ENCODE measurements at regions not wholly inside any gene's neighbourhood (a gene's known extent, or its start where the extent isn't known, plus 50 kb on each side); places are given as distances from the start of the nearest gene placed in this dataset.

- no peak for DNase-seq
These were observed 50.0 kb upstream of the RNU6ATAC start for GRCh38 chr9:134214386-134214765.

DNA sequence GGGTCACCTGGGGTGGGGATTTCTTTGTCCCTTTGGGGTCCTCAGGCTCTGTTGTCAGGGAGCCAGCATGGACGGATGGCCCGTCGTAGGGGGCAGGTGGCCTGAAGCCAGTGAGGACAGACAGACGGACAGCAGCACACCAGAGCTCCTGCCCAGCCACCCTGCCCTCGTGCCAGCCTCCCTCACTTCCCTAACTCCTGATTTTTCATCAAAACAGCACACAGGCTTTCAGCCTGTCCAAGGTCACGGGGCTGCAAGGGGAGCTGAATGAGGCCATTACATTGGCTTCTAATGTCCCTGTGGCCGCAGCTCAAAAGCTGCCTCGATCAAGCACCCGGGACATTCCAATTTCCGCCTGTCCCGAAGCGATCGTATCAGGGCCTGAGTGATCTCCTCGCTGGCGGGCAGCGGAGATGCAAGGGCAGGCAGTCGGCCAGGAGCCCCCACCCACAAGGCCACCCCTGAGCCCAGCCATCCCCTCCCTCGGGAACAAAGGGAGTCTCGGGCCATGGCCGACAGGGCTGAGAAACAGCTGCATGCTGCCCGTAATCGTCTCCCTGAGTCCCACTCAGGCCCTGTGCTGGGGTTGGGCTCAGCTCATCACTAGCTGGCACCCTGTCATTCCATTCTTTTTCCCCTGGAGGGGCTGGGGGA, 50.5 kb upstream of the RNU6ATAC start:
- DNase-seq, result no peak

- DNase-seq, result peak; percentile 72
These were observed 51.0 kb upstream of the RNU6ATAC start for GRCh38 chr9:134215420-134215698.

GRCh38 chr9:134215699-134216448, 51.5 kb upstream of the RNU6ATAC start:
- DNase-seq, result peak; percentile 80

DNA sequence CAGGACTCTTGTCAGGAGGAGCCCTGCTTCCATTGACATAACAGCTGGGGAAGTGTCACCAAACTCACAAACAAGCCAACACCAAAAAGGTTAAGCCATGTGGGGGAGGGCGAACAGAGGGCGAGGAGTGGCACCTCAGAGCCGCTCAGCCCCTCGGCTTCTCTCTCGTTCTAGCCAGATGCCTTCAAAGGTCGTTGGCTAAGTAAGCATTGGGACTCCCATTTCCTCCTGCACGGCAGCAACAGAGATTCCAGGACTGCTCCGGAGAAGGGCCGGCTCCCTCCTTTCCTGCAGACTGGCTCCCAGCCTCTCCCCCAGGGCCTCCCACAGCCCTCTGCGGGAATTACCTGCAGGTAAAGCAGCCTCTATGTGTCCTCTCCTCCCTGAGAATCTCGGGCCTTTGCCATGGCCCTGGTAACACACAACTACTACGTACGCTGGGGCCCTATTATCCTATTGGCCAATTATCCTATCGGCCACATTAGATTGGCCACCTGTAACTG, 52.1 kb upstream of the RNU6ATAC start:
- DNase-seq, result no peak

DNA sequence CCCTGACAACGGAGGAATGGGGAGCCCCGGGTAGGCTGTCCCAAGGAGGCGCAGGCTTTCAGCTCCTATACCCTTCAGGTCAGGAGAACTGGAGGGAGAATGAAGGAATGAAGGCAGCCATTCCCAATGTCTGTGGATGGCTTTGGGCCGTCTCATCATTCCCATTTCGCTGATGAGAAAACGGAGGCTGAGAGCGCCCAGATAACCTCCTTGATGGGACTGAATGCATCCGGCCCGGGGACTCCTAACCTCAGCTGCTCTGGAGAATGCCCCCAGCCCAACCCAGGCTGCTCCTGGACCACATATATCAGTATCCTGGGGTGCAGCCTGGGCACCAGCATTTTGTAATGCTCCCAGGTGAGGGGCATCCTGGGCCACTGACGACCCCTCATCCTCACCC, 52.6 kb upstream of the RNU6ATAC start:
- no peak for DNase-seq

DNA sequence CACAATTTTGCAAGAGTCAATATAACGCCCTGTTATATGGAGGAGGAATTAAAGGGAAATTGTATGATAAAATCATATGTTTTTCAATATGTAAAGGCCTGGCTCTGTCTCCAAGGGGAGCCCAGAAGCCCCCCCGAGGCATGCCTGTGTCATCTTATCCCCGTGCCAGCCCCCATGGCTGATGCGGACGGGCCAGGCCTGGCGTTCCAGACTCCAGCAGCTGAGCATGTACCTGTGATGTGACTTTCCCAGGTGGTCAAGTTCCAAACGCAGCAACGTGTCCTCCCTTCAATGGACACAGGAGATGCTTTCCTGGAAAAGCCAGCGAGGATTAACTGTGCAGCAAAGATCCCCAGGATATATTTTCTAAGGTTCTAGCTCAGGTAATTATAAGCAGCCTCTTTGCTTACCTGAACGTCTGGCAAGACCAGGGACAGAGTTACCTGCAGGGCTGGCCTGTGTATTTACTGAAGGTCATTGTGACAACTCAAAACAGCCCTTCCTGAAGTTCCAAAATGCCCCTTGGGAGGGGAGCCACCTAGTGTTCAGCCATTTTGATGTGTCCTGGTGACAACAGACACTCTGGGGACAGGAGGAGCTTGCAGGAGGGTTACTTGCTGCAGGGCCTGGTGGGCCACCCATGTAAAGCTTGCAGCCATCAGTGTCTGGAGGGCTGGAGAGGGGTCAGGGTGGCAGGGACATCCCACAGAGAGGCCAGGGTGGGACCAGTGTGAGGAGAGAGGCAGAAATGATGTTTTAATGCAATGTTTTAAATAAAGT, 53.3 kb upstream of the RNU6ATAC start:
- no peak for DNase-seq

DNA sequence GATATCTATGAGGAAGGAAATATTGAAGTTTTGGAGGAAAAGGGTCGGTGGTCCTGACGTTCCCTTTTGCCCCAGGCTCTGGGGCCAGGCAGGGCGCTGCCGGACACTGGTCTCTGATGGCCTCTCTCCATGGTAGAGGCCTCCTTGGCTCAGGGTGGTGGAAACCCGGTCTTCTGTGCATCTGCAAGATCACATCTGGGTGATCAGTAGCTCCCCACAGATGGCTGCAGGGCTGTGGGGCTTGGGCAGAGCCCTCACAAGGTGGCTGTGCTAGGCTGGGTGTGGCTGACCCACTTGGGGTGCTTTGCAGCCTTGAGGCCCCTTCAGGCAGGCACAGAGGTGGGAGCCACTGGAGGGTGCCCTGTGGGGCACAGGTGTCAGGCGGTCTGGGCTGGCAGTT, 53.9 kb upstream of the RNU6ATAC start:
- DNase-seq, result no peak

DNA sequence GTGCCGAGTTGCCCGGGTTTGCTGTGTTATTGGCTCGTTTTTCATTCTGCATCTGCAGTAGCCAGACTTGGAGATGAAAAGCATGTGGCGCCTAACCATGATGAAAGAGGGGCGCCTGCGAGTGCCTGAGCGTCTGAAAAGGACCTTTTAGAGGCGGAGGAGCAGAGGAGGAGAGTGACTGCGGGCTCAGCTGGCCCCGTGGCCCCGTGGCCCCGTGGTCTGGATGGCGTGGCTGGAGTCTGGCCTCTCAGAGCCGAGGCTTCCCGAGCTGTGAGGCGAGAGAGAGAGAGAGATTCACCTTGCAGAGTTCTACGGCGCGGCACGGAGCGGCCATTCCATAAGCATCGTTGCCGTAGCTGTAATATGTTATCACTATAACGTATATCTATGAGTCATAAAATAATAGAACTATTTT, 55.3 kb upstream of the RNU6ATAC start:
- DNase-seq, result no peak

GRCh38 chr9:134220311-134220710, 55.9 kb upstream of the RNU6ATAC start:
- no peak for DNase-seq

DNA sequence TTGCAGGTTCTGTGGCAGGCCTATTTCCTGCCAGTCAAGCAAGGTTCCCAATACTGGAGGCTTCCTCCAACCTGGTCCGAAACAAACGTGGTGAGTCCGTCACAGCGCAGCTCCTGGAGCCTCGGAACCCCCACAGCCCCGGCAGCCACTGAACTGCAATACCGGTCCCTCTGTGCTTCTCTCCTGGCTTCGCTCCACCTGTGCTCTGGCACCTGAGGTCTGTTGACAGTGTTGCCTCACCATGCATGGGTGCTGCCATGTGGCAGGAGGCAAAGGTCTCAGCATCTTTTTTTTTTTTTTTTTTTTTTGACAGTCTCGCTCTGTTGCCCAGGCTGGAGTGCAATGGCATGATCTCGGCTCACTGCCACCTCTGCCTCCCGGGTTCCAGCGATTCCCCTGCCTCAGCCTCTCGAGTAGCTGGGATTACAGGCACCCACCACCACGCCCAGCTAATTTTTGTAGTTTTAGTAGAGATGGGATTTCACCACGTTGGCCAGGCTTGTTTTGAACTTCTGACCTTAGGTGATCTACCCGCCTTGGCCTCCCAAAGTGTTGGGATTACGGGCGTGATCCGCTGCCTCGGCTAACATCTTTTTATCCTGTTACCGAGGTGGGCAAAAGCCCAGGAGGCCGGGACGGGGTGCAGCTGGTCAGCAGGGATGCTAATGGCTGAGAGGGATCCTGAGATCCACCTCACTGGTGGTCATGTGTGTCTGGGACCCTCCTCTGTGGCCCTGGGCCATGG, 57.1 kb upstream of the RNU6ATAC start:
- DNase-seq, result no peak

- DNase-seq, result no peak
These were observed 57.7 kb upstream of the RNU6ATAC start for GRCh38 chr9:134222018-134222573.

DNA sequence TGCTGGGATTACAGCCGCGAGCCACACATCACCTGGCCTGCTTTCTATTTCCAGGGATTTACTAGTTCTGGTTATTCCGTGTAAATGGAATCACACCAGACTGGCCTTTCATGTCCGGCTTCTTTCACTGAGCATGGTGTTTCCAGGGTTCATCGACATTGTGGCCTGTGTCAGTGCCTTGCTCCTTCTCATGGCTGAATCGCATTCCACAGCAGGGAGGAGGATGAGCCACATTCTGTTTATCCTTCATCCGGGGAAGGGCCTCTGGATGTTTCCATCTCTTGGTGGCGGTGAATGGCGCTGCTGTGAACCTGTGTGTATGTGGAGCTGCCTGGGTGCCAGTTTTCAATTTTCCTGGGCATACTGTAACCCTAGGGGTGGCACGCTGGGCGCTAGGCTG, 58.7 kb upstream of the RNU6ATAC start:
- DNase-seq, result no peak

DNA sequence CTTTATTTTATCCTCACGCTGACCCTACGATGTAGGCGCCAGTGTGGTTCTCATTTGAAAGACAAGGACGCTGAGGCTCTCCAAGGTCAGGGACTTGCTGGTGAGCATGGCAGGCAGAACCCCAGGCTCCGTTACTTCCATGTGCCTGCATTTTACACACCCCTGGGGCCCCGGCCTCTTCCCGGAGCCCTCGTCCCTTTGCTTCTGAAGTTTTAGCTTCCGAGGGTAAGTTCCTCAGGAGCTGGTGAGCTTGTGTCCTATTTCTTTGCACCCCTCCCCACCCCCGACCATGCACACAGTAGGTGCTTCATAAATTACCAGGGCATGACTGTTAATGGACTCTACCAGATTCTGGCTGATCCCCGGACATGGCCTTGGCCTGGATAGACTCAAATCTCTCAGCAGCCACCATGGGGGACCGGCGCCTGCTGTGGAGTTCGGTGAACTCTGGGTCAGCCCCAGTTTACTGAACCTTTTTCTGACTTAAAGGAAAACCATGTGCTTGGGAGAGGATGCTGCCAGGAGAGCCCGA, 59.3 kb upstream of the RNU6ATAC start:
- DNase-seq, result no peak

- DNase-seq, result no peak
These were observed 59.8 kb upstream of the RNU6ATAC start for GRCh38 chr9:134224127-134224526.

- no peak for DNase-seq
These were observed 60.3 kb upstream of the RNU6ATAC start for GRCh38 chr9:134224567-134225093.

DNA sequence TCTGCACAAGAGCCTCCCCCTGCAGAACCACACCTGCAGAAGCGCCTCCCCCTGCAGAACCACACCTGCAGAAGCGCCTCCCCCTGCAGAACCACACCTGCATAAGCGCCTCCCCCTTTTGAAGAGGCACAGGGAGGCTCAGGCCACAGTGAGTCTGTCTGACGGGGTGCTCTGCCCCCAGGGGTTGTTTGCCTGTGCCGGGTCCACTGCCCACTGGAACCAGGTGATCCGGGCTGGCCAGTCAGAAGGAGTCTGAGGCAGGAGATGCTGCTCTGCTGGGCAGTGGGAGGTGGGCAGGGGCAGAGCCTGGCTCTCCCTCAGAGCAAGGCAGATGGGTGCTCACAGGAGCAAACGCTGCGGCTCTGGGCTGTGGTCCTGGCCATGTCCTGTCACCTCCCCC, 60.8 kb upstream of the RNU6ATAC start:
- no peak for DNase-seq

DNA sequence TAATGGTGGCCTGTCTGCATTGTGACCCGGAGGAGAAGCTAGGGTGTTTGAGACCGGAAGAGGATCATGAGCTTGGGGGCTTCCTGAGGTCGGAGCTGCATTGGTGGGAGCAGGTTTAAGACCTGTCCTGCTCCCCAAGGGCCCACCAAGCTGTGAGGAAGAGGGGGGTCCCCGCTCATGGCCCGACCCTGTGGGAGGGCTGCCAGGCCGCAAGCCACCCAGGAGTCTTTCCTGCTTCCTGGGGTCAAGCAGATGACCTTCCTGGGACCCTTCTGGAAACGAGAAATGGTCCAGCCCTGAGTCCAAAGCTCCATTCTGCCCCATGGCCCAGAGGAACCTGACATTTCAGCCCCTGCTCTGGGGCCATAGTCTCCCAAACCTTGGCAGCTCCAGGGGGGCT, 61.5 kb upstream of the RNU6ATAC start:
- no peak for DNase-seq

GRCh38 chr9:134226221-134226930, 62.0 kb upstream of the RNU6ATAC start:
- no peak for DNase-seq

- DNase-seq, result no peak
These were observed 63.4 kb upstream of the RNU6ATAC start for GRCh38 chr9:134227451-134228411.
